Liver (tissue), 3 donors: ENCODE measurements at regions not wholly inside any gene's neighbourhood (a gene's known extent, or its start where the extent isn't known, plus 50 kb on each side); places are given as distances from the start of the nearest gene placed in this dataset.

ENCODE experiments used
- ATF3 ChIP-seq: IDR thresholded peaks from 2 replicates; pipeline ENCODE4 v1.6.1; 2016; ENCODE audit warnings: antibody characterized with exemption
- CTCF ChIP-seq: fragments of 150-350 bp; IDR thresholded peaks from 2 replicates; pipeline ENCODE4 v1.5.1; 2017; ENCODE audit warnings: improper control_type of control experiment, low read depth, low read length; ENCODE audit not compliant: missing input control
- JUND ChIP-seq, 2 donors: IDR thresholded peaks; 2 replicates each; pipeline ENCODE4 v1.6.1; 2016; ENCODE audit warnings: antibody characterized with exemption in 2 of 2
- donor health status: healthy.
- donor health status: healthy.

- TF ChIP-seq ATF3 (no peak), CTCF (no peak), JUND (IDR thresholded peaks at IDR 0.05) (no peak)
Measured at GRCh38 chr4:71141125-71141524, 147.7 kb downstream of the DCK start.
